ENCODE measurements at regions not wholly inside any gene's neighbourhood (a gene's known extent, or its start where the extent isn't known, plus 50 kb on each side); places are given as distances from the start of the nearest gene placed in this dataset.

GRCh38 chr2:173649527-173650219 is 295.0 kb downstream of the CDCA7 start:
- TF ChIP-seq CTCF (IDR thresholded peaks at IDR 0.05; ENCODE audit: control insufficient read depth, extremely low read depth, insufficient read depth), result no peak
- no peak overlapping the region for H3K4me3 ChIP-seq (ENCODE audit: low read depth, low read length)
- DNase-seq (ENCODE audit: low read depth), result peak; percentile 15

- no peak for DNase-seq (ENCODE audit: low read depth)
- TF ChIP-seq CTCF (IDR thresholded peaks at IDR 0.05; ENCODE audit: control insufficient read depth, extremely low read depth, insufficient read depth), result no peak
- no peak overlapping the region for H3K4me3 ChIP-seq (ENCODE audit: low read depth, low read length)
Measured at GRCh38 chr2:173651891-173652290, 297.2 kb downstream of the CDCA7 start.

GRCh38 chr2:173652311-173652710 is 297.6 kb downstream of the CDCA7 start:
- H3K4me3 ChIP-seq (ENCODE audit: low read depth, low read length), result no peak overlapping the region
- no peak for DNase-seq (ENCODE audit: low read depth)
- no peak for TF ChIP-seq CTCF (IDR thresholded peaks at IDR 0.05; ENCODE audit: control insufficient read depth, extremely low read depth, insufficient read depth)

GRCh38 chr2:173652767-173653431 is 298.2 kb downstream of the CDCA7 start:
- no peak for DNase-seq (ENCODE audit: low read depth)
- no peak for TF ChIP-seq CTCF (IDR thresholded peaks at IDR 0.05; ENCODE audit: control insufficient read depth, extremely low read depth, insufficient read depth)
- no peak overlapping the region for H3K4me3 ChIP-seq (ENCODE audit: low read depth, low read length)

- no peak for TF ChIP-seq CTCF (IDR thresholded peaks at IDR 0.05; ENCODE audit: control insufficient read depth, extremely low read depth, insufficient read depth)
- no peak overlapping the region for H3K4me3 ChIP-seq (ENCODE audit: low read depth, low read length)
- no peak for DNase-seq (ENCODE audit: low read depth)
Measured at GRCh38 chr2:173653432-173653805, 298.7 kb downstream of the CDCA7 start.

GRCh38 chr2:173654161-173654895 is 299.7 kb downstream of the CDCA7 start:
- H3K4me3 ChIP-seq (ENCODE audit: low read depth, low read length), result no peak overlapping the region
- no peak for DNase-seq (ENCODE audit: low read depth)
- TF ChIP-seq CTCF (IDR thresholded peaks at IDR 0.05; ENCODE audit: control insufficient read depth, extremely low read depth, insufficient read depth), result no peak

Measured in LNCaP clone FGC (cell line).